Urinary bladder (tissue), 3 donors: ENCODE measurements at regions not wholly inside any gene's neighbourhood (a gene's known extent, or its start where the extent isn't known, plus 50 kb on each side); places are given as distances from the start of the nearest gene placed in this dataset.

Source experiments
- DNase-seq: peaks from one replicate; pipeline ENCODE4 v3.0.0-alpha.2; 2015; ENCODE audit errors: extremely low spot score
- H3K27ac ChIP-seq: one replicate; pipeline ENCODE4 v1.5.1; 2013; ENCODE audit warnings: low read depth, mild to moderate bottlenecking, moderate library complexity
- H3K36me3 ChIP-seq: one replicate; pipeline ENCODE4 v1.6.1; 2013; ENCODE audit warnings: mild to moderate bottlenecking, moderate library complexity; ENCODE audit not compliant: insufficient read depth
- H3K4me1 ChIP-seq: one replicate; pipeline ENCODE4 v1.6.1; 2013; ENCODE audit warnings: mild to moderate bottlenecking, moderate library complexity; ENCODE audit not compliant: insufficient read depth
- H3K4me3 ChIP-seq: one replicate; pipeline ENCODE4 v1.5.1; 2013; ENCODE audit warnings: low read depth, low read length
- WGBS: extraction: QIAGEN DNeasy Blood & Tissue Kit; methylation state at CpG from one replicate; pipeline ENCODE4 v1.1.7; 2013; 5-methylcytosine and 5-hydroxymethylcytosine counted together
- donor health status: healthy with polysubstance abuse.
- donor health status: healthy.

- no peak overlapping the region for H3K27ac ChIP-seq
- DNase-seq: no peak
- H3K36me3 ChIP-seq: no peaks in the 10 kb centered on the region
- H3K4me1 ChIP-seq: no peaks in the 10 kb centered on the region
- 79% methylated on average over 9 of the region's 9 CpGs for WGBS
- H3K4me3 ChIP-seq: no peak overlapping the region
Observed at GRCh38 chr5:138649316-138649720, 74.1 kb upstream of the HSPA9 start.

- no peak overlapping the region for H3K4me3 ChIP-seq
- no peak overlapping the region for H3K27ac ChIP-seq
- no peaks in the 10 kb centered on the region for H3K36me3 ChIP-seq
- WGBS: 93% methylated on average over 2 of the region's 2 CpGs
- DNase-seq: no peak
- H3K4me1 ChIP-seq: no peaks in the 10 kb centered on the region
Observed at GRCh38 chr5:138648841-138649240, 73.6 kb upstream of the HSPA9 start.

- WGBS: 77% methylated on average over 5 of the region's 5 CpGs
- Histone ChIP-seq H3K27ac (no peak overlapping the region), H3K36me3 (no peaks in the 10 kb centered on the region), H3K4me1 (no peaks in the 10 kb centered on the region), H3K4me3 (no peak overlapping the region)
- no peak for DNase-seq
Observed at GRCh38 chr5:138647794-138648410, 72.7 kb upstream of the HSPA9 start.

- H3K27ac ChIP-seq: no peak overlapping the region
- no peaks in the 10 kb centered on the region for H3K36me3 ChIP-seq
- no peak for DNase-seq
- H3K4me3 ChIP-seq: no peak overlapping the region
- 98% methylated on average over 5 of the region's 5 CpGs for WGBS
- no peaks in the 10 kb centered on the region for H3K4me1 ChIP-seq
Observed at GRCh38 chr5:138647261-138647788, 72.1 kb upstream of the HSPA9 start.

GRCh38 chr5:138646671-138647070, 71.5 kb upstream of the HSPA9 start:
- Histone ChIP-seq H3K4me1 (no peaks in the 10 kb centered on the region), H3K27ac (no peak overlapping the region), H3K36me3 (no peaks in the 10 kb centered on the region), H3K4me3 (no peak overlapping the region)
- 92% methylated on average over 11 of the region's 11 CpGs for WGBS
- no peak for DNase-seq

GRCh38 chr5:138645778-138646575, 70.8 kb upstream of the HSPA9 start:
- 82% methylated on average over 5 of the region's 5 CpGs for WGBS
- Histone ChIP-seq H3K36me3 (no peaks in the 10 kb centered on the region), H3K4me1 (no peaks in the 10 kb centered on the region), H3K4me3 (no peak overlapping the region), H3K27ac (no peak overlapping the region)
- no peak for DNase-seq

GRCh38 chr5:138643040-138643791, 68.0 kb upstream of the HSPA9 start:
- no peaks in the 10 kb centered on the region for H3K36me3 ChIP-seq
- WGBS: 72% methylated on average over 5 of the region's 5 CpGs
- no peaks in the 10 kb centered on the region for H3K4me1 ChIP-seq
- DNase-seq: no peak
- H3K27ac ChIP-seq: no peak overlapping the region
- no peak overlapping the region for H3K4me3 ChIP-seq

GRCh38 chr5:138641547-138642298, 66.5 kb upstream of the HSPA9 start:
- Histone ChIP-seq H3K4me1 (no peaks in the 10 kb centered on the region), H3K36me3 (no peaks in the 10 kb centered on the region), H3K4me3 (no peak overlapping the region), H3K27ac (no peak overlapping the region)
- WGBS: 64% methylated on average over 18 of the region's 18 CpGs
- no peak for DNase-seq

- Histone ChIP-seq H3K4me3 (no peak overlapping the region), H3K4me1 (no peaks in the 10 kb centered on the region), H3K36me3 (no peaks in the 10 kb centered on the region), H3K27ac (no peak overlapping the region)
- 77% methylated on average over 7 of the region's 7 CpGs for WGBS
- no peak for DNase-seq
Observed at GRCh38 chr5:138640646-138641254, 65.5 kb upstream of the HSPA9 start.

GRCh38 chr5:138640138-138640537, 64.9 kb upstream of the HSPA9 start:
- 98% methylated on average over 5 of the region's 5 CpGs for WGBS
- DNase-seq: no peak
- no peaks in the 10 kb centered on the region for H3K36me3 ChIP-seq
- H3K4me3 ChIP-seq: no peak overlapping the region
- H3K4me1 ChIP-seq: no peaks in the 10 kb centered on the region
- no peak overlapping the region for H3K27ac ChIP-seq

GRCh38 chr5:138639326-138639725, 64.1 kb upstream of the HSPA9 start:
- Histone ChIP-seq H3K4me3 (no peak overlapping the region), H3K27ac (no peak overlapping the region), H3K4me1 (no peaks in the 10 kb centered on the region), H3K36me3 (no peaks in the 10 kb centered on the region)
- no peak for DNase-seq
- 65% methylated on average over 3 of the region's 3 CpGs for WGBS

GRCh38 chr5:138637256-138637655, 62.1 kb upstream of the HSPA9 start:
- 96% methylated on average over 4 of the region's 4 CpGs for WGBS
- no peak for DNase-seq
- Histone ChIP-seq H3K4me1 (no peaks in the 10 kb centered on the region), H3K36me3 (no peaks in the 10 kb centered on the region), H3K4me3 (no peak overlapping the region), H3K27ac (no peak overlapping the region)

GRCh38 chr5:138636398-138636944, 61.3 kb upstream of the HSPA9 start:
- 88% methylated on average over 5 of the region's 5 CpGs for WGBS
- Histone ChIP-seq H3K27ac (no peak overlapping the region), H3K36me3 (no peaks in the 10 kb centered on the region), H3K4me1 (no peaks in the 10 kb centered on the region), H3K4me3 (no peak overlapping the region)
- DNase-seq: no peak
